ENCODE measurements at regions not wholly inside any gene's neighbourhood (a gene's known extent, or its start where the extent isn't known, plus 50 kb on each side); places are given as distances from the start of the nearest gene placed in this dataset.

GRCh38 chr6:37762806-37763205 is 56.7 kb upstream of the ZFAND3 start:
- TF ChIP-seq SRF (IDR thresholded peaks at IDR 0.05; ENCODE audit: low read depth, low read length) (no peak), SP1 (IDR thresholded peaks at IDR 0.05; ENCODE audit: low read depth, low read length) (no peak), RAD21 (IDR thresholded peaks at IDR 0.05 in 1 of 2, conservative IDR thresholded peaks at IDR 0.05 in 1 of 2; ENCODE audit: low read depth in 2 of 2, low read length in 2 of 2) (no peak), ZNF274 (IDR thresholded peaks at IDR 0.05; ENCODE audit: borderline replicate concordance, extremely low read depth, low read length) (no peak), USF2 (IDR thresholded peaks at IDR 0.05; ENCODE audit: low read length) (no peak), JUND (IDR thresholded peaks at IDR 0.05; ENCODE audit: low read length) (no peak), RFX5 (IDR thresholded peaks at IDR 0.05; ENCODE audit: borderline replicate concordance, low read depth, low read length) (no peak), JUN (IDR thresholded peaks at IDR 0.05; ENCODE audit: low read depth, low read length) (no peak), CTCF (IDR thresholded peaks at IDR 0.05; ENCODE audit: control extremely low read depth in 1 of 3, insufficient read depth in 1 of 3, low read depth in 1 of 3, low read length in 3 of 3) (no peak), E2F6 (IDR thresholded peaks at IDR 0.05) (no peak), POLR2AphosphoS5 (IDR thresholded peaks at IDR 0.05; ENCODE audit: low read depth, low read length) (no peak), RBBP5 (IDR thresholded peaks at IDR 0.05; ENCODE audit: borderline replicate concordance, low read depth, low read length) (no peak), FOSL1 (IDR thresholded peaks at IDR 0.05; ENCODE audit: insufficient read depth, low read depth, low read length) (no peak)
